ENCODE measurements at regions not wholly inside any gene's neighbourhood (a gene's known extent, or its start where the extent isn't known, plus 50 kb on each side); places are given as distances from the start of the nearest gene placed in this dataset.

- H3K27ac ChIP-seq: no peak overlapping the region
- ATAC-seq: no peak
- TF ChIP-seq CTCF (IDR thresholded peaks at IDR 0.05 in 4 of 5, conservative IDR thresholded peaks at IDR 0.05 in 1 of 5) (no peak), POLR2A (IDR thresholded peaks at IDR 0.05) (no peak)
Measured at GRCh38 chr5:98621821-98622220, 151.6 kb upstream of the RGMB start.

GRCh38 chr5:98624145-98624880 lies 149.2 kb upstream of the RGMB start:
- Histone ChIP-seq H3K36me3 (no peaks in the 10 kb centered on the region), H3K4me1 (no peaks in the 10 kb centered on the region), H3K4me3 (no peak overlapping the region), H3K9me3 (no peaks in the 10 kb centered on the region), H3K27me3 (no peaks in the 10 kb centered on the region), H3K27ac (no peak overlapping the region)
- TF ChIP-seq POLR2A (IDR thresholded peaks at IDR 0.05) (no peak), CTCF (IDR thresholded peaks at IDR 0.05 in 4 of 5, conservative IDR thresholded peaks at IDR 0.05 in 1 of 5) (no peak)
- no peak for ATAC-seq
- intact Hi-C loops (cut with DNase I; ENCODE audit: low total_unique reads) (no loop called here), in situ Hi-C loops (cut with MboI; ENCODE audit: low sequenced_read_pairs in 4 of 4) (no loop called here)
- no peak for DNase-seq

More at GRCh38 chr5:98621821-98622220, 151.6 kb upstream of the RGMB start:
- Histone ChIP-seq H3K9me3 (no peaks in the 10 kb centered on the region), H3K27me3 (no peaks in the 10 kb centered on the region), H3K4me1 (no peaks in the 10 kb centered on the region), H3K36me3 (no peaks in the 10 kb centered on the region), H3K4me3 (no peak overlapping the region)
- in situ Hi-C loops (cut with MboI; ENCODE audit: low sequenced_read_pairs in 4 of 4): no loop called here
- DNase-seq: no peak
- intact Hi-C loops (cut with DNase I; ENCODE audit: low total_unique reads): no loop called here

GRCh38 chr5:98627121-98627520 lies 146.3 kb upstream of the RGMB start:
- no peak for TF ChIP-seq POLR2A (IDR thresholded peaks at IDR 0.05)
- no peak for TF ChIP-seq CTCF (IDR thresholded peaks at IDR 0.05 in 4 of 5, conservative IDR thresholded peaks at IDR 0.05 in 1 of 5)
- in situ Hi-C loops (cut with MboI; ENCODE audit: low sequenced_read_pairs in 4 of 4) (no loop called here), intact Hi-C loops (cut with DNase I; ENCODE audit: low total_unique reads) (no loop called here)
- no peaks in the 10 kb centered on the region for H3K36me3 ChIP-seq
- no peak for ATAC-seq
- H3K4me3 ChIP-seq: no peak overlapping the region
- no peaks in the 10 kb centered on the region for H3K9me3 ChIP-seq
- H3K27me3 ChIP-seq: no peaks in the 10 kb centered on the region
- no peaks in the 10 kb centered on the region for H3K4me1 ChIP-seq
- H3K27ac ChIP-seq: no peak overlapping the region
- no peak for DNase-seq

- no peak for TF ChIP-seq POLR2A (IDR thresholded peaks at IDR 0.05)
- TF ChIP-seq CTCF (IDR thresholded peaks at IDR 0.05 in 4 of 5, conservative IDR thresholded peaks at IDR 0.05 in 1 of 5): no peak
Measured at GRCh38 chr5:98630621-98631020, 142.8 kb upstream of the RGMB start.

More at GRCh38 chr5:98630621-98631020, 142.8 kb upstream of the RGMB start:
- ATAC-seq (no peak), DNase-seq (no peak)
- Histone ChIP-seq H3K4me3 (no peak overlapping the region), H3K4me1 (no peaks in the 10 kb centered on the region), H3K9me3 (no peaks in the 10 kb centered on the region), H3K27ac (no peak overlapping the region), H3K36me3 (no peaks in the 10 kb centered on the region), H3K27me3 (no peaks in the 10 kb centered on the region)
- intact Hi-C loops (cut with DNase I; ENCODE audit: low total_unique reads) (no loop called here), in situ Hi-C loops (cut with MboI; ENCODE audit: low sequenced_read_pairs in 4 of 4) (no loop called here)

Measured in gastrocnemius medialis (tissue), 4 donors.